ENCODE measurements at regions not wholly inside any gene's neighbourhood (a gene's known extent, or its start where the extent isn't known, plus 50 kb on each side); places are given as distances from the start of the nearest gene placed in this dataset.

DNA sequence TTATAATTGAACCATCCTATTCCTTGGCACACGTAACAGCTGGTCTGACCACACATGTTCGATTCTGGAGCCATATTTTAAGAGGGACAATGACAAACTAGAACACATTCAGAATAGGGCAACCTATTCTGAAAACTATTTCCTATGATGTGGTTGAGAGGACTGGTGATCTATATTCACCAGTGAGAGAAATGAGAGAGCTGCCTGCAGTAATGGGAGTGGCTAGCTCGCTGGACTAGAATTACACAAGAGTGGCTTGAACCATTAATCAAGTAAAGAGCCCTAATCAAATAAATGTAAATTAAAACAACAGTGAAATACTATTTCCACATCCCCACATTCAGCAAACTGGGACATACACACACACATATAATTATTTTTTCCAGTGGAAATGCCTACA lies 55.3 kb upstream of the LY86 start:
- no peak for DNase-seq

DNA sequence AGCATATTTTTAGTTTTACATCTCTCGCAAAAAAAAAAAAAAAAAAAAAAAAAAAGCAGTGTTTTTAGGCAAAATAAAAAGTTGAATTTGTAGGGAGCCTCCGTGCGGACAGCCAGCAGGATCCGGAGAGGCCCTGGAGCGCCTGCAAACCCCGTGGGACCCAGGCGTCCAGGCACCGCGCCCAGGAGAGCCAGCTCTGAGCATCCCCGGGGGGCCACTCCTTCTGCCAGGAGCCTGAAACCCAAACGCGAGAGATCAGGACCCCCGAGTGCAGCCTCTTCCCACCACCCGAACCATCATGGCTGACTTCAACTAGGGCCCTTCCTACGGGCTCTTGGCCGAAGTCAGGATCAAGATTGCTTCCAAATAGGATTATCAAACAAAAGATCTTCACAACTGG lies 54.1 kb upstream of the LY86 start:
- no peak for DNase-seq

DNA sequence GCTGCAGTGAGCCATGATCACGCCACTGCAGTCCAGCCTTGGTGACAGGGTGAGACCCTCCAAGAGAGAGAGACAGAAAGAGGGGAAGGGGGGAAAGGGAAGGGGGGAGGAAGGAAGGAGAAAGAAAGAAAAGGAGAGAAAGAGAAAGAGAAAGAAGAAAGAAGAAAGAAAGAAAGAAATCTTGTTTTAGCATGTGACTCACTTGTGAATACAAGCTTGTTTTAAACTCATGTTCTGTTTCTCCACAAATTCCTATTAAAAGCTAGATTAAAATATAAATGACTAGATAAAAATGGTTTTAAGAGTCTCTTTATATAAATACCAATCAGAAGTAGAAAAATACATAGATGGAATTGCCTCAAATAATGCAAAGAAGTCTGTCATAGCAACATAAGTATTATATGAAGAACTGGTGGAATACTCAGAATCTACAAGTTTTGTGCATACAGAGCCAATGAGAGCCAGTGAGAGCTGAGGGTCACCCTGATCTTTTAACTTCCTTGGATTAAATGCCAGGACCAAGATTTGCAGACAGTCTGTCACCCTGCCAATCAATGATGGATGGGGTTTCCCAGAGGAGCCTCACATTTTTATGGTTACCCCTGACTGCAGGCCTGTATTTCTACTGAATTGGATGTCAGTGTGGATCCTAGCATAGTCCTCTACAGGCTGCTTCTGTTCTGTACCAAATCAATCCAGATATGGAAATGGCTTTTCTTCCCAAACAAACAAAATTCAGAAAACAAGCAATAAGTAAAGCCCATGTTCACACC lies 50.8 kb upstream of the LY86 start:
- no peak for DNase-seq

DNA sequence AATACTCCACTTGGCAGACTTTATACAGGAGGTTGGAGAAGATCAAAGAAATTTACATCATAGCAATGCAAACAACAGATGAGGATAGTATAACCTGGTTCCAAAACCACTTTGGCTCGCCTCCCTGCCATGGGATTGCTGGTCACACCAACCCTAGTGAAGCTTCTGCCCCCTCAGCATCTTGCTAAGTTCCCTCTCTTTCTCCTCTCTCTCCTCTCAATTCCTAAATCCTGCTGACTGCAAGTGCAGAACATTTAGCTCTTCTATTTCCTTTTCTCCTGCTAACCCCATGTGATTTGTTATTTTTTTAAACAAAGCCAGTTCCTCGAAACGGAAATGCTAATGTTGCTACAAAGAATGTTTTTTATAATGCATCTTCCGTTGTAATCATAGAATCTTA lies 50.3 kb upstream of the LY86 start:
- no peak for DNase-seq

All from SHP77 treated with DMSO at 0.1 percent for 48 hours (cell line).